Body of pancreas (tissue), 4 donors: ENCODE measurements at regions not wholly inside any gene's neighbourhood (a gene's known extent, or its start where the extent isn't known, plus 50 kb on each side); places are given as distances from the start of the nearest gene placed in this dataset.

Experiments
- CTCF ChIP-seq, 7 experiments: fragments of 450-650 bp in 4 of 7; fragments of 200-600 bp in 3 of 7; sonication (generic) in 3 of 7; IDR thresholded peaks; one replicate each; pipeline ENCODE4 v1.5.1; 2016 to 2019; ENCODE audit warnings: antibody characterized with exemption in 7 of 7
- POLR2A ChIP-seq, 3 donors: fragments of 450-650 bp; IDR thresholded peaks; one replicate each; pipeline ENCODE4 v1.6.1; 2016; ENCODE audit warnings: antibody characterized with exemption in 3 of 3, mild to moderate bottlenecking in 2 of 3

- no peak for TF ChIP-seq CTCF (IDR thresholded peaks at IDR 0.05)
- no peak for TF ChIP-seq POLR2A (IDR thresholded peaks at IDR 0.05)
Observed at GRCh38 chr22:48088926-48089536, 1326.6 kb downstream of the TBC1D22A start.
